Testis (tissue), 2 donors: ENCODE measurements at regions not wholly inside any gene's neighbourhood (a gene's known extent, or its start where the extent isn't known, plus 50 kb on each side); places are given as distances from the start of the nearest gene placed in this dataset.

Experiments
- POLR2A ChIP-seq: fragments of 450-650 bp; IDR thresholded peaks from one replicate; pipeline ENCODE4 v1.6.1; 2017; ENCODE audit warnings: antibody characterized with exemption, mild to moderate bottlenecking, moderate library complexity
- TF ChIP-seq, protein P1 (sequence below), 3 experiments: fragments of 450-650 bp in 2 of 3; fragments of 200-600 bp in 1 of 3; sonication (generic) in 1 of 3; IDR thresholded peaks; one replicate each; pipeline ENCODE4 v1.5.1; 2016 to 2019; ENCODE audit warnings: antibody characterized with exemption in 3 of 3, mild to moderate bottlenecking in 2 of 3, moderate library complexity in 1 of 3

DNA sequence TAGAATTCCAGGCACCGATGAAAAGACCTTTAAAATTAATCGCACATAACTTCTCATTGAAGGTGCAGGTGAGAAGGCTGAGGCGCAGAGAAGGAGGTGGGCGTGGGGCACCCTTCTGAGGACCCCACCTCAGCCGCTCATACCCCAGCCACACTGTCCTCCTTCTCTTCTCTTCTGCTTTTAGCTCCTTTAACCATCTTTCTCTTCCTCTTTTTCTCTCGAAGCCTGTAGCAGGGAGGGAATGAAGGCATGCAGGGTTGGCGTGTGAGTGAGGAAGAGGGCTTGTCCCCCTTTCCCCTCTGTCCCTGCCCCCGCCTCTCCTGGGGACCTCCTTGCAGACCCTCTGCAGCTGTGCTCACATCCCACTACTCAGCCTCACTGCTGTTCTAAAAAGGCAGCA is 57.8 kb upstream of the CACNA1E start:
- TF ChIP-seq, protein P1, sequence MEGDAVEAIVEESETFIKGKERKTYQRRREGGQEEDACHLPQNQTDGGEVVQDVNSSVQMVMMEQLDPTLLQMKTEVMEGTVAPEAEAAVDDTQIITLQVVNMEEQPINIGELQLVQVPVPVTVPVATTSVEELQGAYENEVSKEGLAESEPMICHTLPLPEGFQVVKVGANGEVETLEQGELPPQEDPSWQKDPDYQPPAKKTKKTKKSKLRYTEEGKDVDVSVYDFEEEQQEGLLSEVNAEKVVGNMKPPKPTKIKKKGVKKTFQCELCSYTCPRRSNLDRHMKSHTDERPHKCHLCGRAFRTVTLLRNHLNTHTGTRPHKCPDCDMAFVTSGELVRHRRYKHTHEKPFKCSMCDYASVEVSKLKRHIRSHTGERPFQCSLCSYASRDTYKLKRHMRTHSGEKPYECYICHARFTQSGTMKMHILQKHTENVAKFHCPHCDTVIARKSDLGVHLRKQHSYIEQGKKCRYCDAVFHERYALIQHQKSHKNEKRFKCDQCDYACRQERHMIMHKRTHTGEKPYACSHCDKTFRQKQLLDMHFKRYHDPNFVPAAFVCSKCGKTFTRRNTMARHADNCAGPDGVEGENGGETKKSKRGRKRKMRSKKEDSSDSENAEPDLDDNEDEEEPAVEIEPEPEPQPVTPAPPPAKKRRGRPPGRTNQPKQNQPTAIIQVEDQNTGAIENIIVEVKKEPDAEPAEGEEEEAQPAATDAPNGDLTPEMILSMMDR (IDR thresholded peaks at IDR 0.05): no peak
- no peak for TF ChIP-seq POLR2A
